Vagina (tissue), 2 donors: ENCODE measurements at regions not wholly inside any gene's neighbourhood (a gene's known extent, or its start where the extent isn't known, plus 50 kb on each side); places are given as distances from the start of the nearest gene placed in this dataset.

Source experiments
- POLR2A ChIP-seq, 2 donors: fragments of 450-650 bp; IDR thresholded peaks; one replicate each; pipeline ENCODE4 v1.6.1; 2017; ENCODE audit warnings: antibody characterized with exemption in 2 of 2, mild to moderate bottlenecking in 2 of 2, moderate library complexity in 2 of 2
- POLR2AphosphoS5 ChIP-seq, 2 donors: sonication (generic); formaldehyde crosslinking; IDR thresholded peaks; one replicate each; pipeline ENCODE4 v1.9.0; 2017; ENCODE audit warnings: antibody characterized with exemption in 2 of 2, mild to moderate bottlenecking in 2 of 2, low read depth in 1 of 2; ENCODE audit not compliant: insufficient read depth in 1 of 2
- TF ChIP-seq, protein P1 (sequence below), 3 experiments: fragments of 450-650 bp in 2 of 3; fragments of 200-600 bp in 1 of 3; sonication (generic) in 1 of 3; IDR thresholded peaks; one replicate each; pipeline ENCODE4 v1.5.1; 2017 to 2019; ENCODE audit warnings: antibody characterized with exemption in 3 of 3, mild to moderate bottlenecking in 2 of 3, moderate library complexity in 2 of 3

DNA sequence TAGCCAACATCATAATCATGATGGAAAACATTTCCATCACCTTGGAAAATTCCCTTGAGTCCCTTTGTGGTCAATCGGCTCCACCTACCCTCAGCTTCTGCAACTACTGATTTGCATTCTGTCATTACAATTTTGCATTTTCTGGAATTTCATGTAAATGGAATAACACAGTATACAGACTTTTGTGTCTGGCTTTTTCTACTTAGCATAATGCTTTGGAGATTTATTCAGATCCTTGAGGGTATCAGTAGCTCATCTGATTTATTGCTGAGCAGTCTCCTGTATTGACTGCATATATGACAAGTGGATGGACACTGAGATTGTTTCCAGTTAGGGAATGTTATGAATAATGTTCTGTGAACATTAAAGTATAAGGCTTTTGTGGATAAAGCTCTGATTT lies 358.3 kb downstream of the USP25 start:
- TF ChIP-seq, protein P1, sequence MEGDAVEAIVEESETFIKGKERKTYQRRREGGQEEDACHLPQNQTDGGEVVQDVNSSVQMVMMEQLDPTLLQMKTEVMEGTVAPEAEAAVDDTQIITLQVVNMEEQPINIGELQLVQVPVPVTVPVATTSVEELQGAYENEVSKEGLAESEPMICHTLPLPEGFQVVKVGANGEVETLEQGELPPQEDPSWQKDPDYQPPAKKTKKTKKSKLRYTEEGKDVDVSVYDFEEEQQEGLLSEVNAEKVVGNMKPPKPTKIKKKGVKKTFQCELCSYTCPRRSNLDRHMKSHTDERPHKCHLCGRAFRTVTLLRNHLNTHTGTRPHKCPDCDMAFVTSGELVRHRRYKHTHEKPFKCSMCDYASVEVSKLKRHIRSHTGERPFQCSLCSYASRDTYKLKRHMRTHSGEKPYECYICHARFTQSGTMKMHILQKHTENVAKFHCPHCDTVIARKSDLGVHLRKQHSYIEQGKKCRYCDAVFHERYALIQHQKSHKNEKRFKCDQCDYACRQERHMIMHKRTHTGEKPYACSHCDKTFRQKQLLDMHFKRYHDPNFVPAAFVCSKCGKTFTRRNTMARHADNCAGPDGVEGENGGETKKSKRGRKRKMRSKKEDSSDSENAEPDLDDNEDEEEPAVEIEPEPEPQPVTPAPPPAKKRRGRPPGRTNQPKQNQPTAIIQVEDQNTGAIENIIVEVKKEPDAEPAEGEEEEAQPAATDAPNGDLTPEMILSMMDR (IDR thresholded peaks at IDR 0.05) = no peak
- TF ChIP-seq POLR2A (IDR thresholded peaks at IDR 0.05) (no peak), POLR2AphosphoS5 (IDR thresholded peaks at IDR 0.05; ENCODE audit: insufficient read depth in 1 of 2, low read depth in 1 of 2) (no peak)
